Mucosa of rectum (tissue), 2 donors: ENCODE measurements at regions not wholly inside any gene's neighbourhood (a gene's known extent, or its start where the extent isn't known, plus 50 kb on each side); places are given as distances from the start of the nearest gene placed in this dataset.

ENCODE experiments used
- H3K27ac ChIP-seq, 2 donors: one replicate each; pipeline ENCODE4 v1.7.0; 2013; ENCODE audit warnings: inconsistent platforms in 2 of 2, low read depth in 2 of 2, low read length in 2 of 2
- H3K27me3 ChIP-seq, 2 donors: one replicate each; pipeline ENCODE4 v1.7.0; 2013; ENCODE audit warnings: low read length in 2 of 2; ENCODE audit not compliant: control insufficient read depth in 2 of 2, insufficient read depth in 2 of 2
- H3K36me3 ChIP-seq, 2 donors: one replicate each; pipeline ENCODE4 v1.7.0; 2013; ENCODE audit warnings: low read length in 2 of 2; ENCODE audit not compliant: control insufficient read depth in 2 of 2, insufficient read depth in 2 of 2
- H3K4me1 ChIP-seq, 2 donors: one replicate each; pipeline ENCODE4 v1.7.0; 2013; ENCODE audit warnings: low read length in 2 of 2, mild to moderate bottlenecking in 1 of 2; ENCODE audit not compliant: control insufficient read depth in 2 of 2, insufficient read depth in 2 of 2
- H3K4me3 ChIP-seq, 2 donors: one replicate each; pipeline ENCODE4 v1.7.0; 2013; ENCODE audit warnings: low read length in 2 of 2
- H3K9ac ChIP-seq, 2 donors: one replicate each; pipeline ENCODE4 v1.7.0; 2013; ENCODE audit warnings: low read length in 2 of 2, low read depth in 1 of 2, mild to moderate bottlenecking in 1 of 2
- H3K9me3 ChIP-seq, 2 donors: one replicate each; pipeline ENCODE4 v1.7.0; 2013; ENCODE audit warnings: low read length in 2 of 2; ENCODE audit not compliant: control insufficient read depth in 2 of 2
- donor health status: healthy.
- donor health status: Normal muscosa, but diverticular disease.

- Histone ChIP-seq H3K27me3 (no peaks in the 10 kb centered on the region), H3K4me3 (no peak overlapping the region)
Observed at GRCh38 chr10:78263521-78263988, 229.9 kb downstream of the RPS24 start.

GRCh38 chr10:78264361-78264760, 230.7 kb downstream of the RPS24 start:
- no peaks in the 10 kb centered on the region for H3K36me3 ChIP-seq
- no peak overlapping the region for H3K4me3 ChIP-seq
- no peaks in the 10 kb centered on the region for H3K9me3 ChIP-seq
- no peaks in the 10 kb centered on the region for H3K27me3 ChIP-seq
- no peak overlapping the region for H3K9ac ChIP-seq
- H3K4me1 ChIP-seq = no peaks in the 10 kb centered on the region
- H3K27ac ChIP-seq = no peak overlapping the region

More at GRCh38 chr10:78263521-78263988, 229.9 kb downstream of the RPS24 start:
- Histone ChIP-seq H3K36me3 (no peaks in the 10 kb centered on the region), H3K9ac (no peak overlapping the region), H3K27ac (no peak overlapping the region), H3K4me1 (no peaks in the 10 kb centered on the region), H3K9me3 (no peaks in the 10 kb centered on the region)

DNA sequence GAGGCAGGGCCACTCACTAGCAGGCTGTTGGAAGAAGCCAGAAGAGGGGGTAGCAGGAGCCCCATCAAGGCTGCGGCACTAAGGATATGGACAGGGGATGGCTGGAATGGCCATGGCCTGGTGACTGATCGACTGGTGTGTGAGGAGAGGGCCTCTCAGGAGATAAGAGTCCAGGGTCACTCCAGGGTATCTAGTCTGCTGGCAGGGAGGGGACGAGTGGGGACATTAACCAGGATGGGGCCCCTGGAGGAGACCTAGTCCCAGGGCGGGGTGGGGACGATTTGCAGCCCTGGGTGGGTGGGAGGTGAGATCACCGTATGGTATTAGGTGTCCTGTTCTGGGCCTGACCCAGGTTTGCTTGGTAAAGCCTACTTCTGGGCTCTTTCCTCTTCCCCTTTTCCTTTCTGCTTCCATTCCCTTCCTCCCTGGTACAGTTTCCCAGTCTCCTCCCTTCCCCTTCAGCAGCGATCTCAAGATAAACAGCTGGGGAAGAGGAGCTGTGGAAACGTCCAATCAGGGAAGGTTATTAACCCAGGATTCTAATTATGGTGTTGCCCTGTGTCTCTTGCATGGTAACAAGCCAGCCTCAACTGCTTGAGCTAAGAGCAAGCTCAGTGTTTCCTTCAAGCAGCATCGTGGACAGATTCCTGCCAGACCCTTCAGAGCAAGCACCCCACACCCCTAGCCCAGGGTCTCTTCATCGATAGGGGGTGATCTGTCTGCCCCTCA, 233.2 kb downstream of the RPS24 start:
- no peaks in the 10 kb centered on the region for H3K27me3 ChIP-seq
- no peaks in the 10 kb centered on the region for H3K4me1 ChIP-seq
- H3K9ac ChIP-seq = no peak overlapping the region
- peak overlapping the region; percentile 58 to 71 for H3K27ac ChIP-seq
- no peaks in the 10 kb centered on the region for H3K36me3 ChIP-seq
- no peaks in the 10 kb centered on the region for H3K9me3 ChIP-seq
- no peak overlapping the region for H3K4me3 ChIP-seq

GRCh38 chr10:78267598-78267997, 233.9 kb downstream of the RPS24 start:
- Histone ChIP-seq H3K27ac (peak overlapping the region; percentile 50 to 71), H3K4me3 (no peak overlapping the region), H3K9ac (no peak overlapping the region), H3K36me3 (no peaks in the 10 kb centered on the region), H3K9me3 (peaks cover 0 to 2% of the 10 kb centered on the region in 2 donors), H3K4me1 (no peaks in the 10 kb centered on the region), H3K27me3 (no peaks in the 10 kb centered on the region)

DNA sequence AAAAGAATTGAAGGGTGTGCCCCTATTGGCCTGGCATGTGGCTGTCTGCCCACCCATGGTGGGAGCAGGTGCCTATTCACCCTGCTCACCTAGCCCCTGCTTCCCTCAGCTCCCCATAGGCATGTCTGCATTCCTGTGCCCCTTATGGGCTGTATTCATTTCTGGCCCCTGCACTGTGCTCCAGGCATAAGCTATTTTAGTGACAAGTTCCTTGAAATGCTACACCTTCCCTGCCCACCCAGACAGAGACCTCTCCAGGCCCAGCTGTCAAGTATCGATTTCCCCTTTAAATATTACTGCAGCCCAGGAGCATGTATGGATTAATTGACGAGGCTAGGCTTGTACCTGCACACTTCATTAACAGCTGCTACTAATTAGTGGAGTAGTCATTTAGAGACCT, 235.4 kb downstream of the RPS24 start:
- no peaks in the 10 kb centered on the region for H3K36me3 ChIP-seq
- no peak overlapping the region for H3K9ac ChIP-seq
- no peaks in the 10 kb centered on the region for H3K4me1 ChIP-seq
- H3K27me3 ChIP-seq = no peaks in the 10 kb centered on the region
- no peak overlapping the region for H3K4me3 ChIP-seq
- no peak overlapping the region for H3K27ac ChIP-seq
- H3K9me3 ChIP-seq = peaks cover 0 to 2% of the 10 kb centered on the region in 2 donors

GRCh38 chr10:78272329-78272728, 238.7 kb downstream of the RPS24 start:
- Histone ChIP-seq H3K27ac (no peak overlapping the region), H3K4me3 (no peak overlapping the region), H3K9me3 (peaks cover 0 to 2% of the 10 kb centered on the region in 2 donors), H3K9ac (no peak overlapping the region), H3K4me1 (no peaks in the 10 kb centered on the region), H3K36me3 (no peaks in the 10 kb centered on the region), H3K27me3 (no peaks in the 10 kb centered on the region)

GRCh38 chr10:78274491-78274890, 240.8 kb downstream of the RPS24 start:
- no peak overlapping the region for H3K4me3 ChIP-seq
- no peak overlapping the region for H3K9ac ChIP-seq
- H3K27me3 ChIP-seq = no peaks in the 10 kb centered on the region
- H3K36me3 ChIP-seq = no peaks in the 10 kb centered on the region
- no peaks in the 10 kb centered on the region for H3K4me1 ChIP-seq
- no peak overlapping the region for H3K27ac ChIP-seq
- peaks cover 0 to 2% of the 10 kb centered on the region in 2 donors for H3K9me3 ChIP-seq

DNA sequence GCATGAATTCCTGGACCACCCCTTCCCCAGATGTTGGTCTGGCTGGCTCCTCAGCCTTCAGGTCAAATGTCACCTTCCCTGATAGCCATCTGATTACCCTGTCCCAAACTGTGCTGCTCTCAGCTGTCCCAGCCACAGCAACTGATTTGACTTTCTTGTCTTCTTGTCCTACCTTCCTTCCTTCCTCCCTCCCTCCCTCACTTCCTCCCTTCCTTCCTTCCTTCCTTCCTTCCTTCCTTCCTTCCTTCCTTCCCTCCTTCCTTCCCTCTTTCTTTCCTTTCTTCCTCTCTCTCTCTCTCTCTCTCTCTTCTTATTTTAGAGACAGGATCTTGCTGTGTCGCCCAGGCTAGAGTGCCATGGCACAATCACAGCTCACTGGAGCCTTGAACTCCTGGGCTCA, 242.5 kb downstream of the RPS24 start:
- no peaks in the 10 kb centered on the region for H3K4me1 ChIP-seq
- no peak overlapping the region for H3K4me3 ChIP-seq
- no peaks in the 10 kb centered on the region for H3K36me3 ChIP-seq
- no peak overlapping the region for H3K27ac ChIP-seq
- no peaks in the 10 kb centered on the region for H3K27me3 ChIP-seq
- peaks cover 0 to 2% of the 10 kb centered on the region in 2 donors for H3K9me3 ChIP-seq
- H3K9ac ChIP-seq = no peak overlapping the region

- no peak overlapping the region for H3K27ac ChIP-seq
- no peaks in the 10 kb centered on the region for H3K36me3 ChIP-seq
- no peak overlapping the region for H3K4me3 ChIP-seq
Observed at GRCh38 chr10:78277314-78278057, 243.8 kb downstream of the RPS24 start.

GRCh38 chr10:78278058-78278404, 244.4 kb downstream of the RPS24 start:
- Histone ChIP-seq H3K4me1 (no peaks in the 10 kb centered on the region), H3K9me3 (no peaks in the 10 kb centered on the region), H3K4me3 (no peak overlapping the region), H3K27me3 (no peaks in the 10 kb centered on the region), H3K9ac (no peak overlapping the region), H3K27ac (no peak overlapping the region), H3K36me3 (no peaks in the 10 kb centered on the region)

More at GRCh38 chr10:78277314-78278057, 243.8 kb downstream of the RPS24 start:
- Histone ChIP-seq H3K9ac (no peak overlapping the region), H3K27me3 (no peaks in the 10 kb centered on the region), H3K4me1 (no peaks in the 10 kb centered on the region), H3K9me3 (peaks cover 0 to under 1% of the 10 kb centered on the region in 2 donors)
